Midbrain (tissue), 1 donor: ENCODE measurements at regions not wholly inside any gene's neighbourhood (a gene's known extent, or its start where the extent isn't known, plus 50 kb on each side); places are given as distances from the start of the nearest gene placed in this dataset.
"Not testable (repeated sequence)": the region's sequence is repeated elsewhere in the genome, so short reads cannot be mapped to it uniquely, and the experiment has no call there.

Source experiments
- DNase-seq: peaks from one replicate; lab custom pipeline; 2025; lab: John Stamatoyannopoulos, UW

- no peak for DNase-seq
Measured at GRCh38 chr18:79596446-79597175, 83.0 kb upstream of the CTDP1 start.

GRCh38 chr18:79597176-79597830, 82.3 kb upstream of the CTDP1 start:
- no peak for DNase-seq

GRCh38 chr18:79597831-79598632, 81.6 kb upstream of the CTDP1 start:
- DNase-seq: no peak

GRCh38 chr18:79598633-79599175, 80.9 kb upstream of the CTDP1 start:
- no peak for DNase-seq

DNA sequence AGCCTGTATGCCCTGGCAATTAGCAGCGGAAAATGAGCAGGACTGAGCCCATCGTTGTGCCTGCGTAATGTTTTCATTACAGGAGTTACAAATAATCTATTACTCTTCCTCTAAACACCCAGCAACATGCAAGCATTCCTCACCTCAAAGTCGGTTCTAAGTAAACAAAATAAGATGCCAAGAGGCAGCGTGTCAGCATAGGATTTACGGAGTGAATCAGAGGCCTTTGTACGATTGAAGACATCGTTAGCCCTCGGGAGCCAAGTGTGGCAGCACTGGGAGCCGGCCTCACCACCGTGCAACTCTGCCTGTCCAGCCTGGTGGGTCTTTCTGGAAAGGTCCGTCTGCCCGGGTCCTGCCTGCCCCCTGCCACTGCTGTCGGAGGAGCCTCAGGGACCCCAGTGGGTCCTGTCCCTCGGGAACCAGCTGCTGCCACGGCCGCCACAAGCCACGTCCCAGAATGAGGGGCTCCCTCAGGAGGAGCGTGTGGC, 80.1 kb upstream of the CTDP1 start:
- DNase-seq: no peak

GRCh38 chr18:79600141-79600540, 79.5 kb upstream of the CTDP1 start:
- no peak for DNase-seq

DNA sequence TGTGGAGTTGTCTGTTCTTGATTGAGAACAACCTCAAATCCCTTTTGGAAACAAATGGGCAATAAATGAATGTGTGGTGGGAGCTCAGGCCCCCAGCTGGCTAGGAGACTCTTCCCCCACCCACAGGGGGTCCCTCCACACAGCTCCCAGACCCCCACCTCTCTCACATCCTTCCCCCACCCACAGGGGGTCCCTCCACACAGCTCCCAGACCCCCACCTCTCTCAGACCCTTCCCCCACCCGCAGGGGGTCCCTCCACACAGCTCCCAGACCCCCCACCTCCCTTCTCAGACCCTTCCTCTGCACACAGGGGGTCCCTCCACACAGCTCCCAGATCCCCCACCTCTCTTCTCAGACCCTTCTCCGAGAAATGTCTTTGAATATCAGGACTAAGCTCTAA, 79.0 kb upstream of the CTDP1 start:
- no peak for DNase-seq

DNA sequence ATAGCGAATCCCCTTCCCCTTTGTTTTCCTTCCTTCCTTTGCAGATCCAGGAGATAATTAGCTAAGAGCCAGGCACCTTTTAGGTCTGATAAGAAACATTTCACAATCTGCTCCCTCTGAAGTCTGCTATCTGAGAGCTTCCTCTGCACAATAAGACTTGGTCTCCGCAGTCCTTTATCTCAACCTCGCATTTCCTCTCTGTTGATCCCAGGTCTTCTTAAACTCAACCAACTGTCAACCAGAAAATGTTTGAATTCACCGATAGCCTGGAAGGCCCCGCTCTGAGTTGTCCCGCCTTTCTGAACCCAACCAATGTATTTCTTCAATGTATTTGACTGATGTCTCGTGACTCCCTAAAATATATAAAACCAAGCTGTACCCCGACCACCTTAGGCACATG, 78.4 kb upstream of the CTDP1 start:
- DNase-seq: no peak

DNA sequence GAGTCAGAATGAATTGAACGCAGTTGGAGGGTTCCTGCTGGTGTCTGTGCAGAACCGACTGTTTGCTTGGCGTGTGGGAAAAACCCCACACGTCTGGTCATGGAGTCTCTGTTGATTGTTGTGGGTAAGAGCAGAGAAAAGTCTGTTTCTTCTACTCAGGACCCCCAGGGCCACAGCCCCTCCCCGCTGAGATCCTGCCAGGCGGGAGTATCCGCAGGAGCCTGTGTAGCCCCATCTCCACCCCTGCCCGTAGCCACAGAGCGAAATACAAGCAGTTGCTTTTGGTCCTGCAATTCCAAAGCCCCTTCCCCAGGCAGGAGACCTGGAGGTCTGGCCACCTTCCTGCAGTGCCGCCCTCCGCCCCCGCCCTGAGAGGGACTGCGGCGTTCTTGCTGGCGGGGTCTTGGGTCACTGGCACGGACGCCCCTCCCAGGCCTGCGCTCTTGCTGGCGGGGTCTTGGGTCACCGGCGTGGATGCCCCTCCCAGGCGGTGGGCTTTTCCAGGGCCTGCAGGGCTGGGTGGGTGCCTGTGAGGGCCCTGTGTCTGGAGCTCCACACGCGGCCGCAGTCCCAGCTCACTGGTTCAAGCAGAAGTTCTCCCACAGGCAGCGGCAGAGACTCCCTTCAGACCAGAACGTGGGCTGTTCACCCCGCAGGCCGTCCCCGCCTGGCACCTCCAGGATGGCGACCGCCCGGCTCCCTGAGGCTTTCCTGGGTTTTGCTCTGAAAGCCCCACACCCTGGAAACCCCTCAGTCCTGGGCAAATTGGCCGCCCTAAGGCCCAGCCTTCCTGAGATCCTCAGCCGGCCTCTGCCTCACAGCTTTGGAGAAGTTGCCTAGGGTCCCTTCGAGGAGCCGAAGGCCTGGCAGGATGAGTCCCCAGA, 76.0 kb upstream of the CTDP1 start:
- DNase-seq: no peak

DNA sequence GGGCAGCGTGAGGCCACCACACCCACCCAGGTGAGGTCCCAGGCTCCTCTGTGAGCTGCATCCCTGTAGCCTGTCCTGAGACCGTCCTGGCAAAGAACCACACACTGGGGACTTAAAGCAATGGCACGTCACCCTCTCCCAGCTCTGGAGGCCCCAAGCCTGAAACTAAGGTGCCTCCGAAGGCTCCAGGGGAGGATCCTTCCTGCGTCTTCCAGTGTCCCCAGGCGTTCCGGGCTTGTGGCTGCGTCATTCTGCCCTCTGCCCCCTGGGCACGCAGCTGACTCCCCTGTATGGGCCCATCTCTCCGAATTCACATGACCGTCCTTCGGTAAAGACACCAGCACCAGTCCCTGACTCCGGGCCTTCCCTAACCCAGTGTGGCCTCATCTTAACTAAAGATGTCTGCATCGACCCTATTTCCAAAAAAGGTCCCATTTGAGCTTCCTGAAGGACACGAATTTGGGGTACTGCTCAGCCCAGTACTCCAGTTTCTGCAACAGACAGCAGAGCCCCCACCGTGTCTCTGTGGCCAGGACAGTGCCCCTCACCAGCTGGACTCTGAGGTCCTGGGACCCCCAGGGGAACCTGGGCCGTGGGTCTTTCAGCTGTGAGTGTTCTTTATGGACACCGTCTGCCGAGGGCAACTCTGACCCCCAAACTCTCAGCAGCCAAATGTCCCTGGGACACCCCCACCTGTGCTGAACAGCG, 75.2 kb upstream of the CTDP1 start:
- DNase-seq: no peak

GRCh38 chr18:79604913-79605880, 74.4 kb upstream of the CTDP1 start:
- no peak for DNase-seq

DNA sequence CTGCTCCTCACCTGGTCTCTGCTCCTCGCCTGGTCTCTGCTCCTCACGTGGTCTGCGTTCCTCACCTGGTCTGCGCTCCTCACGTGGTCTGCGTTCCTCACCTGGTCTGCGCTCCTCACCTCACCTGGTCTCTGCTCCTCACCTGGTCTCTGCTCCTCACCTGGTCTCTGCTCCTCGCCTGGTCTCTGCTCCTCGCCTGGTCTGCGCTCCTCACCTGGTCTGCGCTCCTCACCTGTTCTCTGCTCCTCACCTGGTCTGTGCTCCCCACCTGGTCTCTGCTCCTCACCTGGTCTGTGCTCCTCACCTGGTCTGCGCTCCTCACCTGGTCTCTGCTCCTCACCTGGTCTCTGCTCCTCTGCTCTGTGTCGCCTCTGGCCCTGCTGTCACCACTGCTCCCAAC, 73.5 kb upstream of the CTDP1 start:
- DNase-seq: not testable (repeated sequence)

GRCh38 chr18:79606621-79607331, 72.8 kb upstream of the CTDP1 start:
- DNase-seq: no peak

DNA sequence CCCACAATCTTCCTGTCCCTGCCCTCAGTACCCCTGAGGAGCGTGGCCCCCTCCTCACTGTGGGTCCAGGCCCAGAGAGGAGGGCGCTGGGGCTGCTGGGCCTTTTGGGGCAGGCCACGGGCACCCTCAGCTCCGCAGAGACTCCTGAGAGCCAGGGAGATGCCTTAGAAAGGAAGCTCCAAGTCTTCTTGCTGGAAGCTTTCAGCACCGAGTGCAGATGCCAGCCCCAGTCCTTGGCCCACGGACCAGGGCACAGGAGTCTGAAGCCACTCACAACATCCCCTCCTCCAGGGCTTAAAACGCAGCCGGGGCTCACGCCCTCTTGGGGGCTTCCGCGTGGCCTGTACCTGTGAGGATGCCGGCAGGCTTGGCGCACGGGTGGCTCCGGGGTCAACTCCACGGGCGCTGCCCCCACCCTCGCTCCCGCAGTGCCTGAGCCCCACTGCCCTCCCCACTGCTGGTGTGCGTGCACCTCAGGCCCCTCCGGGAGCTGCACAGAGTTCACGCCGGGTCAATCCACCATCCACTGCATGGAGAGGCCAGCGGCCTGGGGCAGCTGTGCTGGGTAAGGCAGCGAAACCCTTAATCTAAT, 72.1 kb upstream of the CTDP1 start:
- no peak for DNase-seq

DNA sequence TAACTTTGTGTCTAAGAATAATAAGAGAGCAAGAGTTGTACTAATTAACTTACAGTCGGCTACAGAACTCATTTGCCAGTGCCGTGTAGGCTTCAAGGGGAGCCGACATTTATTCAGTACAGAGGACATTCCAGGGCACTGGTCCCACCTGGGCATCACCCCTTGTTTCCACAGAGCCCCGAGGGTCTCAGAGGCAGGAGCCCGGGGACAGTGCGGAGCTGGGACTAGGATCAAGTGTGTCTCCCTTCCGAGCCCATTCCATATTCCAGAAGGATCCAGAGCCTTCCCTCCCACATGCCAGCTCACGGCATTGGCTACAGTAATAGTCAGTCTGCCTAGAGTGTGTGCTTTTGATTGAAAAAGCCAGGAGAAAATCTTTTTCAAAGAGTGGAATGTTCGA, 71.5 kb upstream of the CTDP1 start:
- no peak for DNase-seq

DNA sequence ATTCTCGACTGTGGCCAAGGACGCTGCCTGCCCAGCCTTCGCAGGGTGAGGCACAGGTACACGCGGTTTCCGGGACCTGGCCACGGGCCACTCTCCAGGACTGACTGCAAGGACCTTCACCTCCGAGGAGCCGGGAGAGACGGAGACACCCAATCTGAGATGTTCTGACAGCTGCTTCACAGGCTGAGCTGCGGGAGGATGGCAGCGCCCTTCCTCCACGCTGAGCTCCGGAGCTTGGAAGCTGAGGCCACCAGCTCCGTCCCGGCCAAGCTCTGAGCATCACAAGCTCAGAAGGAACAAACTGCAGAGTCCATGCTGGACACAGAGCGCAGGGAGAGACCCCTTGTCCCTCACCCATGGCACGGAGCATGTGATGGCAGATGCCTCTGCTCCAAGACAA, 71.1 kb upstream of the CTDP1 start:
- no peak for DNase-seq

DNA sequence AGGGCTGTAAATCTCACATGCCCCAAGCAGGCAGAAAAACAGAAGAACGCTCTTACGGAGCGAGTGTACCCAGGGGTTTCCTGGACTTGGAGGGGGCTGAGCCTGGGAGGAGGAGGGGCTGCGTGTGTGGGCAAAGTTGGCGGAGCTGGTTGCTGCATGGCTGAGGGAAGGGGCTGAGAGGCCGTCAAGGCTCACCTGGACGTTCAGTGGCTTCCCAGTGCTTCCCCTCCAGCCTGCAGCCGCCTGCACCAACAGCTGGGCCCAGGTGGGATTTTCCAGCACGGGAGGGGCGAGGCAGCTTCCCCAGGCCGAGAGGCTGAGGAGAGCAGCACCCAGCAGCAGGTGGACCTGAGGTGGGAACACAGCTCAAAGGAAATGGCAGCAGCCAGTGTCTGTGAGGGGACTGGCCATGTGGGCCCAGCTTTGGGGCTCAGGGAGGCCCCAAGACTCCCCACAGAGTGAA, 70.6 kb upstream of the CTDP1 start:
- no peak for DNase-seq

- DNase-seq: no peak
Measured at GRCh38 chr18:79609841-79610281, 69.7 kb upstream of the CTDP1 start.
